PC-9 (cell line): ENCODE measurements at regions not wholly inside any gene's neighbourhood (a gene's known extent, or its start where the extent isn't known, plus 50 kb on each side); places are given as distances from the start of the nearest gene placed in this dataset.
A peak's percentile ranks its signal among the peaks of the same experiment; 100 is the strongest.

Experiments
- BruUV-seq: library from RNA; stranded (reverse); fragments of 400-500 nt; replicated peaks from 2 replicates; lab custom pipeline; 2021; lab: Mats Ljungman, UMichigan
- CTCF ChIA-PET: fragments of 300-600 bp; sonication (Branson Sonifier 250); formaldehyde crosslinking; loops from one replicate; lab custom pipeline; 2022; ENCODE audit warnings: antibody characterized with exemption; lab: Charles Lee
- POLR2A ChIA-PET: fragments of 300-600 bp; sonication (Branson Sonifier 250); formaldehyde crosslinking; loops from one replicate; lab custom pipeline; 2022; ENCODE audit warnings: antibody characterized with exemption; ENCODE audit not compliant: unreplicated experiment; lab: Charles Lee
- DNase-seq, 2 experiments: peaks; one replicate each; pipeline versions ENCODE4 v3.0.0 to v3.0.0-alpha.2; 2015 to 2022; ENCODE audit warnings: mixed read lengths in 1 of 2
- H2AFZ ChIP-seq: fragments of 200-600 bp; sonication (generic); 2 replicates; pipeline ENCODE4 v1.8.1; 2017; ENCODE audit warnings: antibody characterized with exemption
- H3F3A ChIP-seq: fragments of 200-600 bp; sonication (generic); 2 replicates; pipeline ENCODE4 v1.8.1; 2017; ENCODE audit warnings: antibody characterized with exemption, mild to moderate bottlenecking, low read depth; ENCODE audit not compliant: insufficient read depth
- H3K27ac ChIP-seq: fragments of 200-600 bp; sonication (generic); 2 replicates; pipeline ENCODE4 v1.6.1; 2016; ENCODE audit warnings: mixed run types
- H3K27me3 ChIP-seq: fragments of 200-600 bp; sonication (generic); 2 replicates; pipeline ENCODE4 v1.6.1; 2016; ENCODE audit warnings: low read depth, mixed run types; ENCODE audit not compliant: insufficient read depth
- H3K36me3 ChIP-seq: fragments of 200-600 bp; sonication (generic); 2 replicates; pipeline ENCODE4 v1.6.1; 2016; ENCODE audit warnings: low read depth, mixed run types
- H3K4me1 ChIP-seq: fragments of 200-600 bp; sonication (generic); replicated peaks from 2 replicates; pipeline ENCODE4 v1.6.1; 2016; ENCODE audit warnings: mixed run types; ENCODE audit not compliant: insufficient read depth
- H3K4me2 ChIP-seq: fragments of 200-600 bp; sonication (generic); 2 replicates; pipeline ENCODE4 v1.6.1; 2017; ENCODE audit warnings: mixed run types
- H3K4me3 ChIP-seq: fragments of 200-600 bp; sonication (generic); 2 replicates; pipeline ENCODE4 v1.6.1; 2016; ENCODE audit warnings: mixed run types
- H3K79me2 ChIP-seq: fragments of 200-600 bp; sonication (generic); 2 replicates; pipeline ENCODE4 v1.6.1; 2017; ENCODE audit warnings: low read depth, mixed run types
- H3K9me2 ChIP-seq: fragments of 200-600 bp; sonication (generic); 2 replicates; pipeline ENCODE4 v1.8.1; 2017; ENCODE audit warnings: mild to moderate bottlenecking; ENCODE audit not compliant: insufficient read depth
- H3K9me3 ChIP-seq: fragments of 200-600 bp; sonication (generic); 2 replicates; pipeline ENCODE4 v1.8.1; 2016; ENCODE audit warnings: low read depth; ENCODE audit not compliant: insufficient read depth
- H4K20me1 ChIP-seq: fragments of 200-600 bp; sonication (generic); 2 replicates; pipeline ENCODE4 v1.8.1; 2017; ENCODE audit not compliant: insufficient read depth
- CTCF ChIP-seq: fragments of 200-600 bp; sonication (generic); conservative IDR thresholded peaks from 2 replicates; pipeline ENCODE4 v1.6.1; 2017; ENCODE audit warnings: mixed run types, antibody characterized with exemption, mild to moderate bottlenecking, moderate library complexity
- EZH2 ChIP-seq: fragments of 200-600 bp; sonication (generic); IDR thresholded peaks from 2 replicates; pipeline ENCODE4 v1.8.0; 2017; ENCODE audit warnings: antibody characterized with exemption, low read depth
- intact Hi-C: fragments of 100-400 bp; cut with micrococcal nuclease; formaldehyde crosslinking; loops from one replicate; pipeline ENCODE4 v1.10.0; 2022; ENCODE audit not compliant: unreplicated experiment

GRCh38 chr14:101151927-101152305 lies 248.4 kb upstream of the RTL1 start:
- Histone ChIP-seq H3K27ac (no peak overlapping the region), H3K9me2 (no peaks in the 10 kb centered on the region), H3K4me2 (peak overlapping the region; percentile 55; the same call in 1 of the 2 replicates), H3F3A (no peaks in the 10 kb centered on the region), H2AFZ (no peak overlapping the region), H3K79me2 (no peaks in the 10 kb centered on the region), H3K27me3 (no peaks in the 10 kb centered on the region), H3K4me3 (no peak overlapping the region), H3K9me3 (no peaks in the 10 kb centered on the region), H4K20me1 (no peaks in the 10 kb centered on the region), H3K4me1 (peaks cover 7% of the 10 kb centered on the region), H3K36me3 (no peaks in the 10 kb centered on the region)
- TF ChIP-seq EZH2 (no peak), CTCF (no peak)
- intact Hi-C loops = no loop called here
- ChIA-PET POLR2A (no interaction called here), CTCF (no interaction called here)
- BruUV-seq = no TSS peak
- no peak for DNase-seq

- Histone ChIP-seq H4K20me1 (no peaks in the 10 kb centered on the region), H3K36me3 (no peaks in the 10 kb centered on the region), H3K27ac (no peak overlapping the region), H3K4me2 (no peak overlapping the region), H3K4me1 (peaks cover 7% of the 10 kb centered on the region), H2AFZ (no peak overlapping the region), H3K9me3 (no peaks in the 10 kb centered on the region), H3K4me3 (no peak overlapping the region), H3K9me2 (no peaks in the 10 kb centered on the region), H3K79me2 (no peaks in the 10 kb centered on the region), H3K27me3 (no peaks in the 10 kb centered on the region), H3F3A (no peaks in the 10 kb centered on the region)
- CTCF ChIA-PET = no interaction called here
- TF ChIP-seq CTCF (no peak), EZH2 (no peak)
- DNase-seq = no peak
- no TSS peak for BruUV-seq
- POLR2A ChIA-PET = no interaction called here
- intact Hi-C loops = no loop called here
Measured at GRCh38 chr14:101152855-101153254, 249.3 kb upstream of the RTL1 start.

GRCh38 chr14:101153691-101154090 lies 250.2 kb upstream of the RTL1 start:
- no peaks in the 10 kb centered on the region for H3K27me3 ChIP-seq
- no peaks in the 10 kb centered on the region for H3K36me3 ChIP-seq
- H3K9me3 ChIP-seq = no peaks in the 10 kb centered on the region
- no TSS peak for BruUV-seq
- TF ChIP-seq EZH2 (no peak), CTCF (no peak)
- intact Hi-C loops = no loop called here
- H3K27ac ChIP-seq = no peak overlapping the region
- ChIA-PET POLR2A (no interaction called here), CTCF (no interaction called here)
- H4K20me1 ChIP-seq = no peaks in the 10 kb centered on the region
- no peak overlapping the region for H2AFZ ChIP-seq
- no peaks in the 10 kb centered on the region for H3F3A ChIP-seq
- H3K4me2 ChIP-seq = no peak overlapping the region
- DNase-seq = no peak
- no peaks in the 10 kb centered on the region for H3K9me2 ChIP-seq
- H3K4me3 ChIP-seq = no peak overlapping the region
- H3K4me1 ChIP-seq = peaks cover 7% of the 10 kb centered on the region
- no peaks in the 10 kb centered on the region for H3K79me2 ChIP-seq
